UCSD-AML1 (cell line): ENCODE measurements at regions not wholly inside any gene's neighbourhood (a gene's known extent, or its start where the extent isn't known, plus 50 kb on each side); places are given as distances from the start of the nearest gene placed in this dataset.
A peak's percentile ranks its signal among the peaks of the same experiment; 100 is the strongest.

Experiments
- DNase-seq: peaks from one replicate; lab custom pipeline; 2025; ENCODE audit not compliant: unreplicated experiment; lab: John Stamatoyannopoulos, UW

- DNase-seq: no peak
Observed at GRCh38 chr20:39150501-39150900, 188.4 kb downstream of the DHX35 start.

DNA sequence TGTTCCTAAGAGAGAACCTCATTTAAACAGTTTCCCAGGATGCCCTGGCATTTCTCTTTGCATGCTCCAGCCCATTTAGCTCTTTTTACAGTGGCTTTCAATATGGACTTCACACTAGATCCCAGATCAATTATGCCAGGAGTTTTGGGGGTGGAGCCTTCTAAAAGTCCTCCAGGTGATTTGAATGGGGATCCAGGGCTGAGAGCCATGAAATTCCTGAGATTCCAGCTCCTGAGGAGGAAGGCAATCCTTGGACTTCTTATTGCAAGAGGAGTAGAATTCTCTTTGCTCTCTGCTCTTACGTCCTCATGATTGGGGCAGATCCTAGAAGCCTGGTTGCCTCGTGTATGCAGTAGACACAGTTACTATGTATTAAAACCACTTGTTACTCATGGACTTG, 184.2 kb downstream of the DHX35 start:
- no peak for DNase-seq

- no peak for DNase-seq
Observed at GRCh38 chr20:39145921-39146320, 183.8 kb downstream of the DHX35 start.

- DNase-seq: no peak
Observed at GRCh38 chr20:39144757-39145156, 182.6 kb downstream of the DHX35 start.

DNA sequence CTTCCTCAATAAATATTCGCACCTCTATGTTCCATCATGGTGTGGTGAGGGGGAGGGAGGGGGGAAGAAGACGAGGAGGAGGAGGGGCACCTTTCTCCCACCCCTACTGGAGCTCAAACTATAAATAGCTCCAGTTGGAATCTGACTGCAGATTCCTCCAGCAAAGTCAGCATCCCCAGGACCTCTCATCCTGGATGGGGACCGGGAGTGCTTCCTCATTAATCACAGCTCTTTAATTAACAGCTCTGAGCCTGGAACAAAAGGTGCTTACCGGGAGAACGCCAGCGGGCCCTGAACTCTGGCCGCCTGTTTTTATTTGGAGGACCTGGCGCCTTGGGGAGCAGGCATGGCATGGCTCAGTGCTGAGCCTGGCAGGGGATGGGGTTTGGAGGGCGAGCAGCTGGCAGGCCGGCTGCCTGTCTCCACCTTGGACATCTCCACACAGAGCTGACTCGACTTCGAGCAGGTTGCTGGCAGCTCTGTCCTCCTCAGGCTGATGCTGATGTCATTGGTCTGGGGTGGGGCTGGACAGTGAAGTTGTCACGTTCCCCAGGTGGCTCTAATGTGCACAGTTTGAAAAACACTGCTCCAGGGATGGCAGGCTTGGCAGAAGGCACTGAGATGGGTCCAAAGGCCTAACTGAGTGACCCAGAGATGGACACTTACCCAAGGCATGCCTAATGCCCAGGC, 180.4 kb downstream of the DHX35 start:
- no peak for DNase-seq

GRCh38 chr20:39137299-39137698, 175.2 kb downstream of the DHX35 start:
- DNase-seq: no peak

GRCh38 chr20:39136798-39137197, 174.7 kb downstream of the DHX35 start:
- no peak for DNase-seq

- no peak for DNase-seq
Observed at GRCh38 chr20:39135885-39136544, 173.9 kb downstream of the DHX35 start.

DNA sequence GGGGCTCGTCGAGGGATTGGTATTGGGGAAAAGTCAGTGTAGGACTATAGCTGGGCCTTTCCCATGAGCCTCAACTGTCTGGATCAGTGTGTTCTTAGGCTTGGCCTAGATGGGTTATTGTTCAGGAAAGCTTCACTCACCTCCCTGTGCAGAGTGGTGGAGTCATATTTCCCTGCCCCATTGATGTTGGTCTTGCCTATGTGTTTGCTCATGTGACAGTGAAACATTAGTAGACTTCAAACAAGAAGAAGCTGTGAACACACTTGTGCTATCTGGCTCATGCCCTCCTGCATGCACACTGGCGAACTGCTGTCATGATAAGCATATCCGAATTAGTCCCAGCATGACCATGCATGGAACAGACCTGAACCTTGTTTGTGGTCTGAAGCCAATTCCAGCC, 171.1 kb downstream of the DHX35 start:
- DNase-seq: no peak

- DNase-seq: no peak
Observed at GRCh38 chr20:39132511-39132910, 170.4 kb downstream of the DHX35 start.

DNA sequence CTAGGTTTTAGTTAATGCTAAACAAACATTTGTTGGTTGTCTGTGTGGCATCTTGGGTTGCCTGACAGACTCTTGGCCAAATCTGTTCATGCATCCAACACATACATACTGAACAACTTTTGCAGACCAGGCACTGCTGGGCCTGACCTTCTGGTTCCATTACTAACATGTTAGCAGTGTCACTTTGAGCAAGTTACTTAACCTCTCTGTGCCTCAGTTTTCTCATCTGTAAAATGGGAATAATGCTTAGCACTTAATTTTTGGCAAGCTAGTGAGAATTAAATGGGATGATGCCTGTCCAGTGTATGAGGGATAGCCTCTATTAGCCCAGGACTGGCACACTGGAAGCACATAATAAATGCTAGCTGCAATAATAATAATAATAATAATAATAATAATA, 169.9 kb downstream of the DHX35 start:
- DNase-seq: no peak

GRCh38 chr20:39130627-39131026, 168.5 kb downstream of the DHX35 start:
- DNase-seq: no peak

GRCh38 chr20:39129523-39129922, 167.4 kb downstream of the DHX35 start:
- DNase-seq: no peak

DNA sequence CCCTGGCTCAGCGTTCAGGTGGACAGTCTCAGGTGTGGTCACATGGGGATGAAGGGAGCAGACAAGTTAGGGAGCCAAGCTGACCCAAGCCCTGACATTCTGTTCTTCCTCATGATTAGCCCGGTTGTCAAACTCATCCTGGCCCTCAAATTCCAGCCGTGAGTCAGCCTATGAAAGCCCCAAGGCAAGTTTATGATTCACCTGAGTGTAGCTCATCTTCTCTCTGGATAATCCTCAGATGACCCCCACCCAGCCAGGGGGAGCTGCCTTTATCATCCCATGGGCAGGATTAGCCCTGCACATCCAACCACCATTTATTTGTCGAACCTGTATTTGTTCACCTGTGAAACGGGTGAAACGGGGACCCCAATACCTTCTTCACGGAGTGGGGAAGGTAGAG, 161.9 kb downstream of the DHX35 start:
- DNase-seq: no peak

GRCh38 chr20:39123185-39123557, 161.0 kb downstream of the DHX35 start:
- no peak for DNase-seq

DNA sequence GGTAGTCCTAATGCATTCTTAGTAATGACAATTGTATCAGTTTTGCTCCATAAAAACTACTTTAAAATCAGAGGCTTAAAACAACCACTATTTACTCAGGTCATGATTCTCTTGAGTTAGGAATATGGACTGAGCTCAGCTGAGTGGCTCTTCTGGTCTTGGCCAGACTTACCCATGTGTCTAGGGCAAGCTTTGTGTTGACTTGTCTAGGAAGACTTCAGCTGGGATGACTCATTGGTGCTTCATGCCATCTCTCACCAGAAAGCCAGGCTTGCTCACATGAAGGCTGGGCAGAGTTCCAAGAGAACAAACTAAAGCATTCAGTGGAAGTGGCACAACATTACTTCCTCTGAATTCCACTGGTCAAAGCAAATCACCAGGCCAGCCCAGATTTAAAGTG, 155.3 kb downstream of the DHX35 start:
- DNase-seq: no peak

- DNase-seq: no peak
Observed at GRCh38 chr20:39116020-39116419, 153.9 kb downstream of the DHX35 start.

DNA sequence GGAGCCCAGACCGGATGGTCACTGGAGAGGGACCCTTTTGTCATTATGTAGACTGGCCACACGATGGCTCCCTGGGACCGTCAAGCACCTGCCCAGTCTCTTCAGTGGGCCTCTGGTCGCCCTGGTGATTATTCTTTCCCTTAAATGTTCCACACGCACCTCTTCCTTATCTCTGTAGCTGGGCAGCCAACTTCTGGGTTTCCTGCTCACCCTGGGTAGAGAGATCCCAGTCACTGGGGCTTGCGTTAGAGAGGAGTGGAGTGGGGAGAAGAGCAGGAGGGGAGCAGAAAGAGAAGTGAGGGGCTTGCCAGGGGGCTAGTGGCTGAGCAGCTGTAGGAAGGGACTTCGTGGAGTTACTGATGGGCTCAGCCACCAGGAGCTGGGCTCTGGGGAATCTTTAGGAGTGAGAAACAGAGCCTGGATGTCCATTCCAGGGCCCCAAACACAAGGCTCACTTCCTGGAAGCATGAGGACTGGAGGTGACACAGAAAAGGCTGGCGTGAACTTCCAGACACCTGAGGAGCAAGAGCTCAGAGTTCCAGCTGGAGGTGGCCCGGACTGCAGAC, 150.1 kb downstream of the DHX35 start:
- DNase-seq: peak; percentile 39

- DNase-seq: no peak
Observed at GRCh38 chr20:39111359-39112177, 149.4 kb downstream of the DHX35 start.

DNA sequence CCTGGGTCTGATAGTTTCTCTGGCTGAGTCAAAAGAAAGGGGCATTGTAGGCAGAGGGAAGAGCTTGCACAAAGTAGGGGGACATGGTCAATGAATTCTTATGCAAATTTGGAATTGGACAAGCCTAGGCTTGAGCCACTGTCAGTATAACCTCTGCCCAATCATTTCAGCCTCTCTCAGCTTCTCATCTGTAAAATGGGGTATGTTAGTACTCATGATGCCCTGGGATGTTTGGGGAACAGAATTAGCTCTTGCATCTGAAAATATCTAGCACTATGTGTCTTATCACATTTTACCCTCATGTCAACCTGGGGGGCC, 148.6 kb downstream of the DHX35 start:
- no peak for DNase-seq

GRCh38 chr20:39109933-39110818, 148.0 kb downstream of the DHX35 start:
- no peak for DNase-seq
